Skeletal muscle tissue (tissue), 3 donors: ENCODE measurements at regions not wholly inside any gene's neighbourhood (a gene's known extent, or its start where the extent isn't known, plus 50 kb on each side); places are given as distances from the start of the nearest gene placed in this dataset.
"Not testable (repeated sequence)": the region's sequence is repeated elsewhere in the genome, so short reads cannot be mapped to it uniquely, and the experiment has no call there.

Experiments
- H3K27ac ChIP-seq: one replicate; pipeline ENCODE4 v1.7.0; 2013; ENCODE audit warnings: mild to moderate bottlenecking, low read depth, low read length, inconsistent platforms
- H3K27me3 ChIP-seq, 3 donors: one replicate each; pipeline ENCODE4 v1.7.0; 2013; ENCODE audit warnings: low read length in 3 of 3; ENCODE audit not compliant: control insufficient read depth in 3 of 3, insufficient read depth in 3 of 3
- H3K36me3 ChIP-seq, 3 donors: one replicate each; pipeline ENCODE4 v1.7.0; 2013; ENCODE audit warnings: low read length in 3 of 3; ENCODE audit not compliant: control insufficient read depth in 3 of 3, insufficient read depth in 3 of 3
- H3K4me1 ChIP-seq, 3 donors: one replicate each; pipeline ENCODE4 v1.7.0; 2013; ENCODE audit warnings: low read length in 3 of 3, mild to moderate bottlenecking in 3 of 3; ENCODE audit not compliant: control insufficient read depth in 3 of 3, insufficient read depth in 3 of 3
- H3K4me3 ChIP-seq, 3 donors: one replicate each; pipeline ENCODE4 v1.7.0; 2013; ENCODE audit warnings: low read length in 3 of 3
- H3K9ac ChIP-seq, 3 donors: one replicate each; pipeline ENCODE4 v1.7.0; 2013; ENCODE audit warnings: low read length in 3 of 3, mild to moderate bottlenecking in 3 of 3, moderate library complexity in 2 of 3, low read depth in 1 of 3
- H3K9me3 ChIP-seq, 3 donors: one replicate each; pipeline ENCODE4 v1.7.0; 2013; ENCODE audit warnings: low read length in 3 of 3; ENCODE audit not compliant: control insufficient read depth in 3 of 3
- donor health status: Osteomylitis.

GRCh38 chr1:234809854-234810245 lies 199.9 kb upstream of the IRF2BP2 start:
- H3K27me3 ChIP-seq, H3K4me1 ChIP-seq, H3K36me3 ChIP-seq, H3K9me3 ChIP-seq, H3K27ac ChIP-seq: not testable (repeated sequence)
- Histone ChIP-seq H3K9ac (peak overlapping the region in 1 of 3 donors; percentile 45), H3K4me3 (peak overlapping the region in 1 of 3 donors; percentile 10)

GRCh38 chr1:234808943-234809853 lies 199.2 kb upstream of the IRF2BP2 start:
- H3K27ac ChIP-seq, H3K9me3 ChIP-seq: not testable (repeated sequence)
- H3K4me3 ChIP-seq, result peak overlapping the region in 1 of 3 donors; percentile 10

GRCh38 chr1:234808459-234808858 lies 198.5 kb upstream of the IRF2BP2 start:
- H3K4me1 ChIP-seq, H3K9me3 ChIP-seq, H3K9ac ChIP-seq, H3K36me3 ChIP-seq, H3K4me3 ChIP-seq, H3K27me3 ChIP-seq, H3K27ac ChIP-seq: not testable (repeated sequence)

More at GRCh38 chr1:234808943-234809853, 199.2 kb upstream of the IRF2BP2 start:
- not testable (repeated sequence) for H3K27me3 ChIP-seq, H3K4me1 ChIP-seq, H3K36me3 ChIP-seq
- peak overlapping the region in 1 of 3 donors; percentile 45 for H3K9ac ChIP-seq

DNA sequence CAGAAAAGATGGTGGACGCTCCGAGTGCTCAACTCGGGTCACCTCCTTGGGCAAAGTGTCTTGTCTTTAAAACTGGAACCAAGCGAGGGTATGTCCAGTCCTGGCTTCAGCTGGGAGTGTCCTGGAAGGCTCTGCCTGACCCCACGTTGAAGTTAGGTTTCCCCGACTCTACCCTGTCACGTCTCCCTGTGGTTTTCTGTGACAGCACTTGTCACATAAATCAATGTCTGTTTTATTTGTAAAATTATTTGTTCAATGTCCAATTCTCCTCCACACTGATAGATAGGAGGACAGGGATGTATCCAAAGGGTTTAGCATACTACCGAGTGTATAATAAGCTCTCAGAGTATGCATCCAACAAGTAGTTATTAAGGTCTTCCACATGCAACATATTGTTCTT lies 197.7 kb upstream of the IRF2BP2 start:
- H3K9ac ChIP-seq, H3K36me3 ChIP-seq, H3K27ac ChIP-seq, H3K4me1 ChIP-seq, H3K27me3 ChIP-seq, H3K9me3 ChIP-seq, H3K4me3 ChIP-seq: not testable (repeated sequence)

GRCh38 chr1:234802586-234802985 lies 192.6 kb upstream of the IRF2BP2 start:
- H3K36me3 ChIP-seq, H3K27ac ChIP-seq, H3K9ac ChIP-seq, H3K4me3 ChIP-seq, H3K9me3 ChIP-seq, H3K4me1 ChIP-seq, H3K27me3 ChIP-seq: not testable (repeated sequence)

GRCh38 chr1:234801636-234802035 lies 191.7 kb upstream of the IRF2BP2 start:
- not testable (repeated sequence) for H3K9ac ChIP-seq, H3K4me1 ChIP-seq, H3K36me3 ChIP-seq, H3K4me3 ChIP-seq, H3K27me3 ChIP-seq, H3K9me3 ChIP-seq, H3K27ac ChIP-seq

DNA sequence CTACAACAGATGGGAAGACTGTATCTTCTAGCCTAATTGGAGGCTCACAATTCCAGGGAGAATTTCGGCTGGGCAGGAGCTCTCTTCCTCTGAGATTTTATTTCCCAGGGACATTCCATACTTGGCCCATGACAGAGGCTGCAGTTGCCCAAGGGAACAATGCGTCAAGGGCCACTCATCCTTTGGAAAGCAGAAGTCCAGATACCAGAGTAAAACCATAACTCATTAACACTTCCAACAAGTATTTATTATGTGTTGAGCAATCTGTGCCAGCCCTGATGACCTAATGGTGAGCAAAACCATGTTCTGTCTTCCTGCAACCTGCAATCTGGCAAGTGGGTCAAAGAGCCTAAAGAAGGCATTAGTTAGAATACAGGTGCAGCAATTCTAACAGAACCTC lies 191.2 kb upstream of the IRF2BP2 start:
- H3K9me3 ChIP-seq, H3K36me3 ChIP-seq, H3K4me3 ChIP-seq, H3K9ac ChIP-seq, H3K4me1 ChIP-seq, H3K27ac ChIP-seq, H3K27me3 ChIP-seq: not testable (repeated sequence)

GRCh38 chr1:234800563-234800962 lies 190.6 kb upstream of the IRF2BP2 start:
- not testable (repeated sequence) for H3K4me1 ChIP-seq, H3K4me3 ChIP-seq, H3K9ac ChIP-seq, H3K9me3 ChIP-seq, H3K27ac ChIP-seq, H3K36me3 ChIP-seq, H3K27me3 ChIP-seq

DNA sequence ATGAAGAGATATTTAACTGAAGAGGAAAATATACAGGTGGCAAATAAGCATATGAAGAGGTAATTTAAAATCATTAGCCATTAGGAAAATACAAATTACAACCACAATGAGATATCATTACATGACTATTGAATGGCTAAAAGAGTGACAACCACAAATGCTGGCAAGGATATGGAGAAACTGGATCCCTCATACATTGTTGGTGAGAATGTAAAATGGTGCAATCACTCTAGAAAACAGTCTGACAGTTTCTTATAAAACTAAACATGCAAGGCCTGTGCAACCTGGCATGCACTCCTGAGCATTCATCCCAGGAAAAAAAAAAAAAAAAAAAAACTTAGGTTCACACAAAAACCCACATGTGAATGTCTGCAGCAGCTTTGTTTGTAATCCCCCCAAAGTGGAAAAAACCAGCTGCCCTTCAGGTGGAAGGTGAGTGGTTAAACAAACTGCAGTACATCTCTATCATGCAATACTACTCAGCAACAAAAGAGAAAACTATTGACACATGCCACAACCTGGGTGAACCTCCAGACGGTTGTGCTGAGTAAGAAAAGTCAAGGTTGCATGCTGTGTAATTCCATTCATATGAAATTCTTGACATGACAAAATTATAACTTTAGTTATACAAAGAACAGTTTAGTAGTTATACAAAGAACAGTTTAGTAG lies 189.2 kb upstream of the IRF2BP2 start:
- H3K27ac ChIP-seq, H3K4me1 ChIP-seq, H3K9me3 ChIP-seq, H3K9ac ChIP-seq, H3K27me3 ChIP-seq, H3K36me3 ChIP-seq, H3K4me3 ChIP-seq: not testable (repeated sequence)

GRCh38 chr1:234797216-234797615 lies 187.2 kb upstream of the IRF2BP2 start:
- not testable (repeated sequence) for H3K27ac ChIP-seq

More at GRCh38 chr1:234797216-234797615, 187.2 kb upstream of the IRF2BP2 start:
- H3K36me3 ChIP-seq, H3K27me3 ChIP-seq, H3K4me1 ChIP-seq, H3K9me3 ChIP-seq, H3K4me3 ChIP-seq, H3K9ac ChIP-seq: not testable (repeated sequence)
